Caco-2 (cell line): ENCODE measurements at regions not wholly inside any gene's neighbourhood (a gene's known extent, or its start where the extent isn't known, plus 50 kb on each side); places are given as distances from the start of the nearest gene placed in this dataset.

Experiments used
- BruUV-seq: library from RNA; stranded (reverse); fragments of 400-500 nt; replicated peaks from 2 replicates; lab custom pipeline; 2021; lab: Mats Ljungman, UMichigan
- CTCF ChIA-PET: fragments of 300-600 bp; sonication (Branson Sonifier 250); formaldehyde crosslinking; loops from one replicate; lab custom pipeline; 2022; ENCODE audit warnings: antibody characterized with exemption; lab: Charles Lee
- POLR2A ChIA-PET: fragments of 300-600 bp; sonication (Branson Sonifier 250); formaldehyde crosslinking; loops from one replicate; lab custom pipeline; 2022; ENCODE audit warnings: antibody characterized with exemption; lab: Charles Lee
- DNase-seq, 2 experiments: peaks; one replicate each; pipeline versions ENCODE4 v3.0.0 to v3.0.0-alpha.2; 2020 to 2022
- H3K27me3 ChIP-seq: replicated peaks from 2 replicates; pipeline ENCODE4 v1.6.0; 2011; ENCODE audit warnings: low read length; ENCODE audit not compliant: control insufficient read depth, insufficient read depth
- H3K36me3 ChIP-seq: 2 replicates; pipeline ENCODE4 v1.5.1; 2011; ENCODE audit warnings: low read length; ENCODE audit not compliant: control insufficient read depth, insufficient read depth
- H3K4me1 ChIP-seq: fragments of 250-450 bp; sonication (Bioruptor Pico); 2 replicates; pipeline ENCODE4 v1.5.1; 2020; ENCODE audit warnings: mild to moderate bottlenecking
- H3K4me3 ChIP-seq: 2 replicates; pipeline ENCODE4 v1.5.1; 2011; ENCODE audit warnings: low read depth, mild to moderate bottlenecking, control low read depth, low read length
- H3K9me3 ChIP-seq: fragments of 250-450 bp; sonication (Bioruptor Pico); 2 replicates; pipeline ENCODE4 v1.5.1; 2020; ENCODE audit warnings: mild to moderate bottlenecking, moderate library complexity
- H3K27ac Mint-ChIP-seq: one replicate; pipeline ENCODE4 v1.8.0; 2022; ENCODE audit warnings: mixed read lengths; ENCODE audit not compliant: unreplicated experiment
- H3K27me3 Mint-ChIP-seq: one replicate; pipeline ENCODE4 v1.8.0; 2022; ENCODE audit warnings: mixed read lengths; ENCODE audit not compliant: insufficient read depth, unreplicated experiment
- H3K36me3 Mint-ChIP-seq: one replicate; pipeline ENCODE4 v1.8.0; 2022; ENCODE audit warnings: mild to moderate bottlenecking, mixed read lengths; ENCODE audit not compliant: insufficient read depth, unreplicated experiment
- H3K4me1 Mint-ChIP-seq: one replicate; pipeline ENCODE4 v1.8.0; 2022; ENCODE audit warnings: low read depth, mixed read lengths; ENCODE audit not compliant: unreplicated experiment
- H3K4me3 Mint-ChIP-seq: one replicate; pipeline ENCODE4 v1.8.0; 2022; ENCODE audit warnings: mild to moderate bottlenecking, moderate library complexity, mixed read lengths; ENCODE audit not compliant: unreplicated experiment
- H3K9me3 Mint-ChIP-seq: one replicate; pipeline ENCODE4 v1.8.0; 2022; ENCODE audit warnings: mixed read lengths; ENCODE audit not compliant: unreplicated experiment
- intact Hi-C: fragments of 100-400 bp; cut with micrococcal nuclease; formaldehyde crosslinking; loops from one replicate; pipeline ENCODE4 v1.10.0; 2022; ENCODE audit not compliant: unreplicated experiment
- TF ChIP-seq, protein P1 (sequence below), 2 experiments: fragments of 200-600 bp in 1 of 2; IDR thresholded peaks; 1 replicate in 1 of 2; 2 replicates in 1 of 2; pipeline versions ENCODE4 v1.5.1 to v1.8.0; 2011 to 2022; ENCODE audit warnings: antibody characterized with exemption in 1 of 2, control low read depth in 1 of 2, inconsistent platforms in 1 of 2, low read depth in 1 of 2, low read length in 1 of 2, mild to moderate bottlenecking in 1 of 2, moderate library complexity in 1 of 2; ENCODE audit not compliant: insufficient read depth in 1 of 2, severe bottlenecking in 1 of 2, unreplicated experiment in 1 of 2

DNA sequence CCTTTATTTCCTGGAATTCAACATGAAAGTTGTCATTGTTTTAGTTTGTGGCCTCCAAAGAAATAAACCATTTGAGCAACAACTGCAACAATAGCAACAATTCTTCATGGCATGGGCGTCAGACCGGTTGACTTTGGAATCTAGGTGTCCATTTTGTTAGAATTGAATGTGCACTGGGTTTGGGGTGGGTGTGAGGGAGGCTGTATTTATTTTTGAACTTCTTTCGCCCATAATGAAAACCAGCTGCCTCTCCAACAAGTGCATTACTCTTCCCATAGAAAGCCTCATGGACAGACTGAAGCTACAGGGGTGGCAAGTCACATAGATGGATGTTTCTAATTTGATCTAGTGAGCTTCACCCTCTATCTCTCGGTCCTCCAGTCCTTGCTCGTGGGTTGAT is 85.4 kb downstream of the ADAMTS15 start:
- Histone ChIP-seq H3K36me3 (no peaks in the 10 kb centered on the region), H3K27me3 (no peaks in the 10 kb centered on the region), H3K4me3 (no peak overlapping the region), H3K4me1 (no peaks in the 10 kb centered on the region; the same call in 1 of the 2 replicates), H3K9me3 (no peaks in the 10 kb centered on the region)
- no peaks in the 10 kb centered on the region for H3K4me1 Mint-ChIP-seq
- CTCF ChIA-PET, result no interaction called here
- no peak overlapping the region for H3K4me3 Mint-ChIP-seq
- POLR2A ChIA-PET, result no interaction called here
- intact Hi-C loops, result no loop called here
- TF ChIP-seq, protein P1, sequence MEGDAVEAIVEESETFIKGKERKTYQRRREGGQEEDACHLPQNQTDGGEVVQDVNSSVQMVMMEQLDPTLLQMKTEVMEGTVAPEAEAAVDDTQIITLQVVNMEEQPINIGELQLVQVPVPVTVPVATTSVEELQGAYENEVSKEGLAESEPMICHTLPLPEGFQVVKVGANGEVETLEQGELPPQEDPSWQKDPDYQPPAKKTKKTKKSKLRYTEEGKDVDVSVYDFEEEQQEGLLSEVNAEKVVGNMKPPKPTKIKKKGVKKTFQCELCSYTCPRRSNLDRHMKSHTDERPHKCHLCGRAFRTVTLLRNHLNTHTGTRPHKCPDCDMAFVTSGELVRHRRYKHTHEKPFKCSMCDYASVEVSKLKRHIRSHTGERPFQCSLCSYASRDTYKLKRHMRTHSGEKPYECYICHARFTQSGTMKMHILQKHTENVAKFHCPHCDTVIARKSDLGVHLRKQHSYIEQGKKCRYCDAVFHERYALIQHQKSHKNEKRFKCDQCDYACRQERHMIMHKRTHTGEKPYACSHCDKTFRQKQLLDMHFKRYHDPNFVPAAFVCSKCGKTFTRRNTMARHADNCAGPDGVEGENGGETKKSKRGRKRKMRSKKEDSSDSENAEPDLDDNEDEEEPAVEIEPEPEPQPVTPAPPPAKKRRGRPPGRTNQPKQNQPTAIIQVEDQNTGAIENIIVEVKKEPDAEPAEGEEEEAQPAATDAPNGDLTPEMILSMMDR (IDR thresholded peaks at IDR 0.05; ENCODE audit: insufficient read depth in 1 of 2, low read depth in 1 of 2, low read length in 1 of 2, severe bottlenecking in 1 of 2, unreplicated experiment in 1 of 2), result no peak
- BruUV-seq, result no TSS peak
- H3K27ac Mint-ChIP-seq, result no peak overlapping the region
- no peaks in the 10 kb centered on the region for H3K36me3 Mint-ChIP-seq
- no peaks in the 10 kb centered on the region for H3K9me3 Mint-ChIP-seq
- no peak for DNase-seq
- H3K27me3 Mint-ChIP-seq, result peaks cover 17% of the 10 kb centered on the region

DNA sequence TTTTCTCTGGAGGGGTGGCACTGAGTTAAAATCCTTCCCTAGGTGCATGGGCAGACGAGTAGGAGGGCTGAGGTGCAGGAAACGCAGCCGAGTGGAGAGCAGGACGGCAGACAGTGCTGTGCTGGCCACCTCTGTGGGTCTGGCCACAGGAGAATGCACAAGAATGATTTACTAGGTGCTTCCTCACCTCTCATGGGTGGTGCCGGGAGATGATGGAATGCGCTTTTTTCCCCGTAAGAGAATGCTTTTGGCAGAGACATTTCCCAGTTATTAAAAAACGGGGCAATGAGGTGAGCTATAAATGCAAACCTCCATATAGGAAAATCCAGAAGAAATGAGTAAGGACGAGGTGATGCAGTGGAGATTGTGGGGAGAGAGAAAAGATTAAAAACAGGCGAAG is 86.1 kb downstream of the ADAMTS15 start:
- no TSS peak for BruUV-seq
- Mint-ChIP-seq H3K27me3 (peaks cover 24% of the 10 kb centered on the region), H3K27ac (no peak overlapping the region), H3K4me3 (no peak overlapping the region), H3K9me3 (no peaks in the 10 kb centered on the region), H3K36me3 (no peaks in the 10 kb centered on the region), H3K4me1 (no peaks in the 10 kb centered on the region)
- intact Hi-C loops, result no loop called here
- ChIA-PET CTCF (interaction anchor here (0.9 to 1.3 kb wide), 2 partner anchors 14 to 292 kb away, joined by 3 read pairs; no protein-coding TSS in a partner anchor), POLR2A (no interaction called here)
- H3K4me3 ChIP-seq, result no peak overlapping the region
- no peak for DNase-seq
- H3K9me3 ChIP-seq, result no peaks in the 10 kb centered on the region
- H3K4me1 ChIP-seq, result no peaks in the 10 kb centered on the region
- TF ChIP-seq, protein P1 (IDR thresholded peaks at IDR 0.05; ENCODE audit: insufficient read depth in 1 of 2, low read depth in 1 of 2, low read length in 1 of 2, severe bottlenecking in 1 of 2, unreplicated experiment in 1 of 2), result no peak
- no peaks in the 10 kb centered on the region for H3K27me3 ChIP-seq
- no peaks in the 10 kb centered on the region for H3K36me3 ChIP-seq

DNA sequence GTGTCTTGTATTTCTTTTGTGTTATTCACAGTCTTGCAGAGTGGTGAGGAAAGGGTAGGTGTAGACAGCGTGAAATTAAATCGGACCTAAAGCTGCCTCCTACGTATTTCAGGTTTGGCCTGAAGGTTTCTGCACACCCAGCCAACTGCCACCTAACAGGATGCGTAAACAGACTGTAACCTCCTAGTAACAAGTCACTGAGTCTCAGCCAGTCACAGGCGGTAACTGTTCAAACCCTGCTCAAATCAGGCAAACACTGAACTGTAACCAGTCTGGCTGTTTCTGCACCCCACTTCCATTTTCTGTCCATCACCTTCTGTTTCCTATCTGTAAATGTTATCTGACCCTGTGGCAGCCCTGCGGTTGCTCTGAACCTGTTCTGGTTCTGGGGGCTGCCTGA is 87.1 kb downstream of the ADAMTS15 start:
- ChIA-PET POLR2A (no interaction called here), CTCF (interaction anchor here (0.9 to 1.3 kb wide), 2 partner anchors 13 to 291 kb away, joined by 3 read pairs; no protein-coding TSS in a partner anchor)
- H3K36me3 ChIP-seq, result no peaks in the 10 kb centered on the region
- H3K4me3 Mint-ChIP-seq, result no peak overlapping the region
- DNase-seq, result no peak
- BruUV-seq, result no TSS peak
- peaks cover 30% of the 10 kb centered on the region for H3K27me3 Mint-ChIP-seq
- intact Hi-C loops, result no loop called here
- TF ChIP-seq, protein P1 (IDR thresholded peaks at IDR 0.05; ENCODE audit: insufficient read depth in 1 of 2, low read depth in 1 of 2, low read length in 1 of 2, severe bottlenecking in 1 of 2, unreplicated experiment in 1 of 2), result no peak
- no peak overlapping the region for H3K4me3 ChIP-seq
- no peaks in the 10 kb centered on the region for H3K4me1 Mint-ChIP-seq
- H3K27ac Mint-ChIP-seq, result no peak overlapping the region
- no peaks in the 10 kb centered on the region for H3K36me3 Mint-ChIP-seq
- H3K9me3 ChIP-seq, result no peaks in the 10 kb centered on the region
- H3K9me3 Mint-ChIP-seq, result no peaks in the 10 kb centered on the region
- no peaks in the 10 kb centered on the region for H3K27me3 ChIP-seq
- no peaks in the 10 kb centered on the region for H3K4me1 ChIP-seq
